CD4-positive, alpha-beta T cell treated with Interleukin-15 for 1 hour (primary cell): ENCODE measurements at regions not wholly inside any gene's neighbourhood (a gene's known extent, or its start where the extent isn't known, plus 50 kb on each side); places are given as distances from the start of the nearest gene placed in this dataset.

ENCODE experiments used
- DNase-seq: peaks from one replicate; pipeline ENCODE4 v3.0.0-alpha.2; 2020

DNA sequence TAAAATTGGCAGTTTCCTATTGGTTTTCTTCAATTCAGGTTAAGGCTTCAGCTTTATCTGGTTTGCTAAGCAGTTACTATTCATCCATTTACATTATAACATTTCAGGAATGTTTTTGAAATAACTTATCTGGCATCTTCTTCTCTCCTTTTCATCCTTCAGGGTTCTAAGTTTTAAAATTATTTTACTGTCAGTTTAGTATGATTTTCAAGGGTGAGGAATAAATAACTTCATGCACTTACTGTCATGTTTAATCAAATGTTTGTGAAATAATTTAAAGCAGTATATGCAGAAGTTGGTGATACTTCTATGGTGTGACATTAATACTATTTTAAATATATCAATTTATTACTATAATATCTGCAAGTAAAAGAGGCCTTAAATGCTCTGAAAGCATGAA, 338.1 kb upstream of the MMS22L start:
- no peak for DNase-seq

DNA sequence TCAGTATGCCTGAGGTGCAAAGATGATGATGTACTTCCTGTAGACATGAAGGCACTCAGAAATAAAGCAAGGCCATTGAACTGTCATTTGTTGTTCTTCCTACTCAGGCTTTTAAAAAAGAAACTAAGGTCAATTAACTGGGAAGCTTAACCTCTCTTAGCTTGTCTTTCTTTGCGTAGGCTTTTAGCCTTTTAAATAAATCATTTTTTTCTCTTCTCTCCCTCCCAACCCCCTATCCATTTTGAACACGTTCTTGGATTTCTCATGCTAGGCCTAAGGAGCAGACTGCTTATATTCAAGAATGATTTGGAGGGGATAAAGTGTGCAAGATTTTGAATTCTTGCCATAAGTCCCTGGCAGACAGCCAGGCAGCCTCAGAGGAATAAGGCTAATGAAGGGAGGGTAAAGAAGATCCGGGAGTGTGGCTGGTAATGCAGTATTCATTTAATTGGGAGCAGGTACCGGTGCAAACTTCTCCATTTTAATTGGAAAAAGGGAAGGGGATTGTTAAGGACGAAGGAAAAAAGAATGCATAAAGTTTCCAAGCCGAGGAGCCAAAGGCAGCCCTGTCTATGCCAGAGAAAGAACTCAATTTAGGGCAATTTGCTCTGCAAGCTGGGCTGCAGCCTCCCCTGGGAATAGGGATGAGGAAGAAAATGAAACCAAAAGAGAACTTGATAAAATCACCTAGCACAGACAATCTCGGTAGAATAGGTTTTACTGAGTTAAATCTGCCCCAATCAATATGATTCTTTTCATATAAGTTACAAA, 343.8 kb upstream of the MMS22L start:
- DNase-seq, result no peak

DNA sequence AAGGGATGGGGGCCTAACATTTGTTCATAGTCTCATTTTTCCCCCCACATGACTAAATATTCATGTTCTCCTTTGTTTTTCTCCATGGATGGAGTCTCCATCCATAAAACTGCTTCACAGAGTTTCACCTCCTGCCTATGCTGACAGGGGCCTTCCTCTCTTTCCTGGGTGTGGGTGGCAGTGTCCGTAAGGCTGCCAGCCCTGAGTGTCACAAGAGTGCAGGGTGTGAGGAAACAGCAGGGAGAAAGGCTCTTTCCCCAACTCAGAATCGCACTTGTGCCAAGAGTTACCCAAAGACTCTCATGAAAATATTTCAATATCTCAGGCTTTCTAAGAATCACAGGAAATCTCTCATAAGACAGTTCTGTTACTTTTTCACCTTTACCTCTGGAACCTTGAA, 346.2 kb upstream of the MMS22L start:
- DNase-seq, result no peak

DNA sequence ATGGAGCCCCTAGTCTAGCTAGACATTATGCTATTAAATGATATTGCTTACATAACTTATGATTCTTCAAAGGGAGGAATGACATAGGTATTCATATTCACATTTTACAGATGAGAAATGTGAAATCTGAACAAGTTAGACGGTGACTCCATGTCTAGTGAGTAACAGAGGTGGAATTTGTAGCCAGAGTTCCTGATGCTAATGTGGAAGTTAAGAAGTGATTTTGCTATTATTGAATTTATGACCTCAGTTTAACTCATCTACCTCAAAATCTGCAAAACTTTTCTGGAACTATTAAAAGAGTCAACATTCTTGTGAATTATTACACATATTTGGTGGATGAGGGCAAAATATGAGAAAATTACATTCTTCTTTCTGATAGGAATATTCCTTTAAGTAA, 347.6 kb upstream of the MMS22L start:
- DNase-seq, result no peak

DNA sequence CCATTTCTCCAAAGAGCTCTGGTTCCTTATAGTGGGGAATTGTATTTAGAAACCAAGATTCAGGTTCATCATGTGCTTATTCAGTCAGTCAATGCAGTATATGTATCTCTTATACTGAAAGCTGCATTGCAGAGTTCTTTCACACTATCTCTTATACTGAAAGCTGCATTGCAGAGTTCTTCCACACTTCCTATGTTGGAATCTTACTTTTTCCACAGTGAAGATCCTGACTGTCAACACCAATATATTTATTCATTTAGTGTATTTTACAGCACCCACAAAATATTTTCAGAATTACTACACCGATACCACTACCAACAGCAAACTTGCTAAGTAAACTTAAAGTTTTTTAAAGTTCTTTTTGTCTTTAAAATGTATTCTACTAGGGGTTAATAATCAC, 349.3 kb upstream of the MMS22L start:
- no peak for DNase-seq

DNA sequence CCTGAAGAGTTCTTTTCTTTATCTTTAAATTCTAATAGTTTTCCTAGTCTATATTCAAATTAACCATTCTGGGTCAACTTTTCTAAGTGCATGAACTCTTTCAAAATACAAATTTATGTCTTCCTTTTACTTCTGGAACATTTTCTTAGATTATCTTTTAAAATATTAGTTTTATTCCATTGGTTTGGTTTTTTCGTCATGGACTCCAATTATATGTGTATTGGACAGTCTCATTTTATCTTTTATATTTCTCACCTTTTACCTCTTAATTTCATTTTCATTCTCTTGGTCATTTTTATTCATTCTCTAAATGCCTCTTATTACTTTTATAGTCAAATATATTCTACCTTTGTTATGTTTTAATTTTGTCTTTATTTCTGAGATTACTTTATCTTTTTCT, 356.7 kb upstream of the MMS22L start:
- no peak for DNase-seq

DNA sequence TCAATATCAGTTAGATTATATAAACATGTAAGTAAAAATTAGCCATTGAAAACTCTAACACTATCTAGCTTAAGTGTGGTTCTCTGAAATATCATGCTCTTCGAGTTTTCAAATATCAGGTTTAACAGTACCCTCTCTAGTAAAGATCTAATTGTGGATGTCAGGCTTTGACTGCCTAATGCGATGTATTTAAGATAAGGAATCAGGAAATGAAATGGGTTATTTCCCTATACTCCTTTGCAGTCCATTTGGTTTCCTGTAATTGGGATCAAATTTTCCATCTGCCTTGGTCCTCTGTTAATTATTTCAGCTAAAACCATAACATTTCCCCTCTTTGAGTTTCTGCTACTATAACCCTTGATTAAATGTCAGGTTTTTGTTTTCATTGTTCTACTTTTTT, 361.3 kb upstream of the MMS22L start:
- no peak for DNase-seq

DNA sequence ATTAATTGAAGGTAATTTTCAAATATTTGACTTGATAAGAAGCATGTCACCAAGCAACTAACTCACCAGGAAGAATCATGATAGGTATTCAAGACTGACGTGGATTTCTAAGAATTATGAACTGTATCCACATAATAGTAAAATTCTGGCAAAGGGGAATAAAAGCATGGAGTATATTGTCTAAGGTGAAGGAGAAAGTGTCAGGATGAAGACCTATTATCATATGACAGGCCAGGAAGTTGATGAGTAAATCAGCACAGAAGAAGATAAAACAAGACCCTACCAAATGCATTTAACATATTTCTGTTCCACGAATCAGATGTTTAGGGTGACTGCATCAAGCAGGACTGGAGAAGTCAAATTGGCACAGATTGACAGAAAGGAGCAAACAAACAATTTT, 362.7 kb upstream of the MMS22L start:
- DNase-seq, result no peak

DNA sequence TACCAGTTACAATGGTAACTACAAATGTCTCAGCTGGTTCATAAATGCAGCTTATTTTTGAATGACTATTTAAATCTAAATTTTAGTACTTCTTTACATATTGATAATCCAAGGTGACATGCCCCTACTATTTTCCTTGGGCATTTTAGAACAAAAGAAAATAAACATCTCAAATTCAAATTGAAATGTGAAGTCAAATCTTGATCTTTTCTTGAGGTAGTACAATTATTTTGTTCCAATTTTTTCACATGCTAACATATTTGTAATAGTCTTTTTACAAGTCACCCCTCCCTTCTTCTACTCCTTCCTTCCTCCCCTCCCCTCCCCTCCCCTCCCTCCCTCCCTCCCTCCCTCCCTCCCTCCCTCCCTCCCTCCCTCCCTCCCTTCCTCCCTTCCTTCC, 370.1 kb upstream of the MMS22L start:
- DNase-seq, result no peak

DNA sequence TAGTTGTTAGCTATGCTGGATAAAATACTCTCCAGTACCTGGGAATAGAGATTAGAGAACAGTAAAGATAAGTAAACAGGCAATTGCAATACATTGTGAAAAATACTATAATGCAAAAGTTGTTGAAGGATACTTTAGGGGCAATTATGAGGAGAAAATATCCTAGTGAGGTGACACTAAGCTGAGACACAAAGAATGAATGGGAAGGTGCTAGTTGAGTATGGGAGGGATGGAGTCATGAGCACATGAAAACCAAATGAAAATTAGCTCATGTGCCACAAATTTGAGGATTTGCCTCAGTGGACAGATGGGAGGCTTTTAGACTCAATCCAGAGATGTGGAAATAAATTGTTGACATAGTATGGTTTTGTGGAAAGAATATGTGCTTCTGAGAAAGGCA, 370.5 kb upstream of the MMS22L start:
- DNase-seq, result no peak

DNA sequence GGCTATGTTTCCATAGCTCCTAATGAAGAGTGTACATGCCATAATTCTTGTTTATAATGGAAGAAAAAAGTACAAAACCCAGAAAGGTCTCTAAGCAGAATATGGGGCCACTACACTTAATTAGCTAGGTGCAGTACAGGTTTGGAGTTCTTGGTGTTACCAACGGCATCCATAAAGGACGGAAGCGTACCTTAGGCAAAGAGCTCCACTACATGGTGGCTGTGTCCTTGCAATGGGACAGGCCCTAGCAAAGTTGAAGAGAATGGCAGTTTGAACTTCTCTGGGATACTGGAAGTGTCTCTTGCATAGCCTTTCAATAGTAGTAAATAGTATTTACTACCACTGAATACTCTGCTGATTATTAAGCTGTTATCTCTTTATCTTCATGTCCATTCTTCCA, 371.7 kb upstream of the MMS22L start:
- DNase-seq, result no peak

DNA sequence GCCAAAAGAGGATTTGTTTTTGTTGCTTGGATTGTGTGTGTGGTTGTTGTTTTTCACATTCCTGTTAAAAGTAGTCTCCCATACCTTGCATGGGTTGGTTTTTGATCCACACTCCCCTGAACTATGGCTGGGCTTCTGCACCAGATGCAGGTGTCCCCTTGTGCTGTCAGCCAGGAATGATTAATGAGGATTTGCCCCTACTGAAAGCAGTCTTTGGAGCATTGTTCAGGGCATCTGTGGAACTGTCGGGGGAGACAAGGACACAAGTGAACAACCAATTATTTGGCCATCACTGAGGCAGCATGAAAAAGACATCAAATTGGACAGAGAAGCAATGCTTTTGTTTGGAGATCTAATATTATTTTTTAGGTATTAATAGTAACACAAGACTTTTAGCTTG, 373.2 kb upstream of the MMS22L start:
- no peak for DNase-seq

DNA sequence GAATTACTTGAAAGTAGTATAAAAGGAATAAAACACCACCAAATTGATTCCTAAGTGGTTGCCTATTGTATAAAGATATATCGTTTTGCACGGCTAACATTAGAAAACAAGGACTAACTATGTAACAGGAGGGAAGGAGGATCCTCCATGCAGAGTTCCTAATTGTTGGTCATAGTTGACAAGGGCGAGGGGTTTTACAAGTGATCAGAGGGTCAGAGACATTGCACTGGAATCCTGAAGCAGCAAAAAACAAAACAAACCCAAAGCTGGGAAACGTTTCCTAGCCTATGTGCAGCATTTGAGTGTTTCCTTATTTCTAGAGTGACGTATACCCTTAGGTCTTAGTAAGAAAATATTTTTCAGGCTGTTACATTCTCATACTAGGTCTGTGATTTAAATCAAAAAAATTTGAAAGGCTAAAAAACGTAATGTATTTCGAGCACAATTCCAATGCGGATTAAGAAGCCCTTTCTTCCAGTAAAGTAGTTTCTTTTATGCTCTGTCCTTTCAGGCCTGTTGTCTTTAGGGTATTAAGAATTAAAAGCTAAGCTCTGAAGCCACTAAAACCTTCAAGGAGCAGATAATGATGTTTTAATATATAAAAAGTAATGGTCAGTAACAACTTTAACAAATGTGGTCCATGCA, 373.8 kb upstream of the MMS22L start:
- no peak for DNase-seq

DNA sequence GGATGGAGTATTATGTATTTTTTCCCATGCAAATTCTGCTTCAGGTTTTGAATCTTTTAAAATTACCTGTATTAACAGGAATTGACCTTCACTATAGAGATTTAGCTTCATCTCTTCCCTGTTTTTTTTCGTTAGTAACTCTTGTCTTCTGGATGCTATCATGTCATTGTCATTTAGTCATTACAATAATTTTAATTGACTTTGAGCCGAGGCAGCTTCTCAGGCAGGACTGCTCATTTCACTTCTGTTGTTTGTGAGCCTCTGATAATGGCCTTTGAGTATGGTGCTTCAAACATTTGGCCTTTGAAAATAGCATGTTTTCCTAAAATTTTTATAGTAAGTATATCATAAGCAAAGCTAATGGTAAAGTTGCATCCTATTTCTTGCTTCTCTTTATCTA, 375.1 kb upstream of the MMS22L start:
- no peak for DNase-seq

DNA sequence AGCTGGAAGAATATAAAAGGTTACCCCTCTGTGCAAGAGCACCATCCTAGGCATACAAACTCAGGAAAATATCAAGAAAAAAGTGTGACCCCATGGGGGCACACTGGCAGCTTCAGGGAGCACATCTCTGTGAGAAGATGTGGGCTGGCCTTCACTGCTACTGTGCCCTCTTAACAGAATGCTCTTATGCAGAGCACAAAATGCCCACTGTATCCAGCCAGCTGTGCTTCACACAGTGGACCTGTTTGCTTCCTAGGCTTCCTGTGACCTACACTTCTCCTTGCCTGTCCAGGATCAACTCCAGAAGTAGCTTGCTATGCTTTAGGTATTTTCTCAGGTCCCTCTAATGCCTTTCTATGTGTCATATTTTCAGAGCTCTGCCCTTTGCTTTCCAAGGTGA, 380.2 kb upstream of the MMS22L start:
- DNase-seq, result no peak

DNA sequence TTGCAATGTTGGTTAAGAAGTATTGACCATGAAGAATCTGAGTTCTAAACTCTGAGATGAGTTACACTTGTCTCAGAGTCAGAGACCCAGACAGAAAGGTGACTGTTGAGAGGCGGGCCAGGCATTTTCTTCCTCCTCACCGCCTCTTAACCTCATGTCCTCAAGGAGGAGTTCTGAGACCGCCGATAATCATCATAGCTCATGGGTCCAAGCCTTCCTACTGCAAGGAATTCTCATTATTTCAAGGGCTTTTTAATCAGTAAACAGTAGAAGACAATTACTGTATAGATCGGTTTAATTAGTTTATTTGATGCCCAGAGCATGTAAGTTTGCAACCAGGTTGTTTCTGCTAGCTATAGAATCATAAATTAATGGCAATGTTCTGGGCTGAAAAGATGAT, 382.4 kb upstream of the MMS22L start:
- DNase-seq, result no peak

DNA sequence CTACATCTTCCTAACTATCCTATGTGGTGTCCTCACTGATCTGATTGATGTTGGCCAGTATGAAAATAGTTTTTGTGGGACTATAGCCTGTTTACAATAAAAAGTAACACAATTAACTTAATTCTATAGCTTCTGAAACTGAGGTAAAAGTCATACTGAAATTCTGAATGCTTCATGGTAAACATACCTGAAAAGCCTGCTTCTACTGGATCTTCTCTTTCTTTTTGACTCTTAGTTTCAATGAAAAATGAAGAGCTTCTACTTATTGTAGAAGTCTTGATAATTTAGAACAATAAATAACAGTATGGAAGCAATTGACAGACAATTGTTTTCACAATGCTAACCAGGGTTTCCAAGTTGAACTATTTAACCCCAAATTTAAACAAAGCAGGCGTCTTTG, 383.9 kb upstream of the MMS22L start:
- no peak for DNase-seq

DNA sequence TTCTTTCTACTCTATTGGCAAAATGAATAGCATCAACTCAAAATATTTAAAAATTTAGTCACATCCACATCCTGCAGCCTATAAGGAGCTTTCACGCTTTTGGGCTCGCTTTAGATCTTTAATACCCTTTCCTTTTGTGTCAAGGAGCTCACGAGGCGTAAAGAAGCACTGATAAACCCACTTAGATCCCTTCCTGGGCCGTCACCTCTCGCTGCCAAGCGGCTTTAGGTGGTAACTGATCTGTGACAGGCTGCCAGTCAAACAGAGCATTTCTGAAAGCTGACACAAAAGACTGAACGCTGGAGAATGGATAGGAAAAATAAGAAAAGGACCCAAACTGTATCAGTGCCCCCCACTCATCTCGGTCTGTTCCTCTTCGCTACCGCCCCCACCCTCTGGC, 385.7 kb upstream of the MMS22L start:
- no peak for DNase-seq

DNA sequence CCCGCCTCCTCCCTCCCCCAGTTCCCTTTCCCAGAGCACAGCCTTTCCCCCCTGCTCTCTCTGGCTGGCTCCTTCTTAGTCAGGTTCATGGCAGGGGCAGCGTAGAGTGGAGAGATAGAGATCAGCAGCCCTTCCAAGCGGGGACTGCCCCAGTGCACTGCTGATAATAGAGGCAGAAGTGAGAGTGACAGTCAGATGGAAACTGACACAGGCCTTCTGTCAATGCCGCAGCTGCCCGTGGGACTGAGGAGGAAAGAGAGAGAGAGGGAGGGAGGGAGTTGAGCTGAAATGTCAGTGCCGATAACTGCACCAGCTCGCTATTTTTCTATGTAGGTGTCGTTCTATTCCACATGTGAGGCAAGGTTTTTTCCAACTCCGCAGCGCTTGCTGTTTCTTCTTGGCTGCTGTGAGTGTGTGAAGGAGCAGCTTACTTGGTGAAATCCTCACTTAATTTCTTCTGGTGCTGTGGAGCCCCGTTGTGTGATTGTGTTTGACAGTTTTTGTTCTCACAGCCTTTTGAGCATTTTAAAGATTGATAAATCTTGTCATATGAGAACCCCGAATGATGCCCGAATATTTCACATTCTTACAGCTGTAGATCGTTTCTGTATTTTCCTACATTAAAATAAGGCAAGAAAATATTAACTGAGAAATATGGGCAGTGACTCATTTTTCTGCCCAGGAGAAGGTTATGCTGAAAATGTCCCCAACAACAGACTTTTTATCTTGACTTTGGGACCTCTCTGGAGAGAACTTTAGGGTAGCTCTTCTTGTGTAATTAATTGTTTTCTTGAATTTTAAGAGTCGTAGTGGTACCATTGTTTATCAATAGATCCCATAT, 386.4 kb upstream of the MMS22L start:
- DNase-seq, result peak; percentile 17

DNA sequence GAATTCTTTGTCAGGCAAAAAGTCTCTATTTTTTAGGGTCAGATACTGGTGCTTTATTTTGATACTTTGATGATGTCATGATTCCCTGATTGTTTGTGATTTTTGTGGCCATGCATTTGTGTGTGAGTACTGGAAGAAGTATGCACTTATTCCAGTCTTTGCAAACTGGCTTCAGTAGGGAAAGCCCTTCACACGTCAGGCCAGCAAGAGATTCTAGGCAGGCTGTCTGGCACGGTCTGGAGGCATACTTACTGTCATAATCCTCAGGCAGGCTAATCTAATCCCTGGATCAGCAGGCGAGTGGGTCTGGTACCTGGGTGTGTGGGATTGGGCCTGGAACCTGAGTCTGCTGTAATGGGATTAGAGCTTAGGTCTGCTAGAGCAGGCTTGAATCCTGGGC, 391.8 kb upstream of the MMS22L start:
- no peak for DNase-seq

DNA sequence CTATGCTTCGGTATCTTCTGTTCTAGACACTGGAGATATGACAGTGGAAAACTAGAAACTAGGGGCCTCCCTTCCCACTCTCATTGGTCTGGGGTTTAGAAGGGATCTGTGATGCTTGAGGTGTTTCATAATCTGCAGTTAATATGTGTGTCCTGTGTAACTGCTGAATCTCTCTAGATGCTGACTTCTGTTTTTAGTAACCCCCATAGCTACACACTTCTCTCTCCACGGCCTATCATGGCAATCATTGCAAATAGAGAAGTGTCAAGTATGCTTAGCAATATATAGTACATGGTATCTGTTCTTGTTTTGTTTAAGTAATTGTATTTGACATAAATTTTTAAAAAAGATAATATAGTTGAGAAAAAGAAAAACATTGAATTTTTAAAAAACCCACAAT, 394.6 kb upstream of the MMS22L start:
- DNase-seq, result no peak

DNA sequence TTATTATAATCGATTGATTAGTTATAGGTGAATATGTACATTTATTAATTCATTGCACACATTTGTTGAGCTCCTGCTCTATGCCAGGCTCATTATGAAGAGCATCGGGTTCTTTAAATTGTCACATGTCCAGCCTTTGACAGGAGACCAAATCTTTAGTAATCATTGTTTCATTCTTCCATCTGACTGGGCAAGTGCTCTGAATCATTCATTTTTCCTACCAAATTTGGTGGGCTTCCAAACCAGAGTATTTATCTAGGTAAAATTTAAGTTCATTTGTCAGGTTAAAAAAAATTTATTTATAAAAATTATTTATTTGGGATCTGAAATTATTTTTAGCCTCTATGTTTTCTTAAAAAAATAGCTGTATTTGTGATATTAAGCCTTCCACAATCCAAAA, 404.9 kb upstream of the MMS22L start:
- DNase-seq, result no peak

DNA sequence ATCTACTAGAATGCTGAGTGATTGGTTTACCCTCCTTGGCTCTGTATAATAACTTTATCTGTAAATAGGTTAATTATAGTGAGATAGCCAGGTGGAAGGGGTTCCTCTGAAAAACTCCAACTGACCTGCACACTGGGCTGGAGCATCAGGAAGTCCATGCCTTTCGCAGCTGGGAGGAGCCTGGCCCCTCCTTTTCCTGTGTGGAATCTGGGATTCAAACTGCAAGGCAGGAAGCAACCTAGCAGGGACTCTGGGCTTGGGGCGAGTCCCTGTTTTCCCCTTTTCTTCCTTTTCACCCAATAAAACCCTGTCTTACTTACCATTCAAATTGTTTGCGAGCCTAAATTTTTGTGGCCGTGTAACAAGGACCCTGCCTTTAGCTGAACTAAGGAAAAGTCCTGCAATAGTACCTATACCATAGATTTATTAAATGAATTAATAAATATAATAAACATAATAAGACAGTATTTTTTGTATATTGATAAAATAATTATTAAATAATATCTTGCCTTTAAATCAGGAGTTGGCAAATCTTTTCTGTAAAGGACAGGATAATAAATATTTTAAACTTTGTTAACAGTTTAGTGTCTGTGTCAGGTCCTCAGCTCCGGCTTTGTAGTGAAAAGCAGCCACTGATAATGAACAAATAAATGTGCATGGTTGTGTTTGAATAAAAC, 406.2 kb upstream of the MMS22L start:
- no peak for DNase-seq

DNA sequence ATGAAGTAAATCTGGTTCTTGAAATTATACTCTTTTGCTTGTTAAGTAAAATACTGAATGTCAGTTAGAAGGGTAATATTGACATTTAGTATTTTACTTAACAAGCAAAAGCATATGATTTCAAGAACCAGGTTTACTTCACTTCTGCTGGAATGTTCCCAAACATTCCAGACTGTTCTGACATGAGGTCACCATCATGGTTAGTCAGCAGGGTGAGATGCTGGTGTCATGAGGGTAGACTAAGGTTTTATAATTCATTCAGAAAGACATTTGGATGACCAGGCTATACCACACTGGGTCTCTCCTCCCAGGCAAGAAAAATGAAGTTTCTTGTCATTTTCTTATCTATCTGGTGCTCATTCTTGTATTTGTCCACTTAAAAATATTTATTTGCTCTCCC, 414.4 kb upstream of the MMS22L start:
- DNase-seq, result no peak
